GM18519 (cell line): ENCODE measurements at regions not wholly inside any gene's neighbourhood (a gene's known extent, or its start where the extent isn't known, plus 50 kb on each side); places are given as distances from the start of the nearest gene placed in this dataset.
"Not testable (repeated sequence)": the region's sequence is repeated elsewhere in the genome, so short reads cannot be mapped to it uniquely, and the experiment has no call there.

ENCODE experiments used
- ATAC-seq: cut with Tn5 transposase; IDR thresholded peaks from one replicate; pipeline ENCODE4 v1.9.1; 2021; ENCODE audit warnings: mild to moderate bottlenecking, moderate library complexity; ENCODE audit not compliant: unreplicated experiment, low FRiP score

GRCh38 chr5:62795926-62796325, 217.3 kb downstream of the LRRC70 start:
- ATAC-seq, result no peak

GRCh38 chr5:62794456-62794855, 215.8 kb downstream of the LRRC70 start:
- no peak for ATAC-seq

GRCh38 chr5:62791059-62791458, 212.4 kb downstream of the LRRC70 start:
- no peak for ATAC-seq

GRCh38 chr5:62790348-62790747, 211.7 kb downstream of the LRRC70 start:
- ATAC-seq, result no peak

- no peak for ATAC-seq
Observed at GRCh38 chr5:62786099-62786498, 207.5 kb downstream of the LRRC70 start.

- ATAC-seq, result no peak
Observed at GRCh38 chr5:62785588-62785987, 207.0 kb downstream of the LRRC70 start.

- peak; percentile 63 for ATAC-seq
Observed at GRCh38 chr5:62783374-62784057, 204.9 kb downstream of the LRRC70 start.

- ATAC-seq, result no peak
Observed at GRCh38 chr5:62780888-62781287, 202.3 kb downstream of the LRRC70 start.

GRCh38 chr5:62780230-62780629, 201.6 kb downstream of the LRRC70 start:
- no peak for ATAC-seq

GRCh38 chr5:62779010-62779422, 200.4 kb downstream of the LRRC70 start:
- no peak for ATAC-seq

GRCh38 chr5:62778316-62779009, 199.8 kb downstream of the LRRC70 start:
- no peak for ATAC-seq

GRCh38 chr5:62777081-62777480, 198.5 kb downstream of the LRRC70 start:
- not testable (repeated sequence) for ATAC-seq

GRCh38 chr5:62776592-62776991, 198.0 kb downstream of the LRRC70 start:
- not testable (repeated sequence) for ATAC-seq

- no peak for ATAC-seq
Observed at GRCh38 chr5:62773460-62773859, 194.8 kb downstream of the LRRC70 start.

- ATAC-seq, result no peak
Observed at GRCh38 chr5:62771341-62771740, 192.7 kb downstream of the LRRC70 start.

- no peak for ATAC-seq
Observed at GRCh38 chr5:62767650-62768049, 189.0 kb downstream of the LRRC70 start.

GRCh38 chr5:62767077-62767476, 188.5 kb downstream of the LRRC70 start:
- no peak for ATAC-seq

GRCh38 chr5:62762503-62762902, 183.9 kb downstream of the LRRC70 start:
- ATAC-seq, result no peak

- not testable (repeated sequence) for ATAC-seq
Observed at GRCh38 chr5:62757686-62758085, 179.1 kb downstream of the LRRC70 start.

GRCh38 chr5:62752998-62753367, 174.4 kb downstream of the LRRC70 start:
- not testable (repeated sequence) for ATAC-seq

GRCh38 chr5:62752056-62752997, 173.7 kb downstream of the LRRC70 start:
- not testable (repeated sequence) for ATAC-seq
